ENCODE measurements at regions not wholly inside any gene's neighbourhood (a gene's known extent, or its start where the extent isn't known, plus 50 kb on each side); places are given as distances from the start of the nearest gene placed in this dataset.

GRCh38 chr10:29709484-29710002 lies 74.8 kb upstream of the SVIL start (continued):
- TF ChIP-seq CLOCK (CRISPR knock-in tag; IDR thresholded peaks at IDR 0.05; ENCODE audit: borderline replicate concordance): no peak
- no peak for TF ChIP-seq CBX2 (IDR thresholded peaks at IDR 0.05; ENCODE audit: insufficient read depth, low read length, poor library complexity, severe bottlenecking)
- TF ChIP-seq ARID3B (CRISPR knock-in tag; IDR thresholded peaks at IDR 0.05; ENCODE audit: borderline replicate concordance): no peak
- TF ChIP-seq RB1 (IDR thresholded peaks at IDR 0.05; ENCODE audit: low read depth): no peak
- no peak for TF ChIP-seq ID3 (CRISPR knock-in tag; IDR thresholded peaks at IDR 0.05)
- no peak for TF ChIP-seq ID3 (tag; IDR thresholded peaks at IDR 0.05)
- no peak for TF ChIP-seq ZNF407 (IDR thresholded peaks at IDR 0.05; ENCODE audit: low read depth)
- TF ChIP-seq ZNF639 (CRISPR knock-in tag; conservative IDR thresholded peaks at IDR 0.05 in 1 of 2, IDR thresholded peaks at IDR 0.05 in 1 of 2): no peak
- no peak for TF ChIP-seq SIRT6 (IDR thresholded peaks at IDR 0.05; ENCODE audit: low read depth, low read length)
- TF ChIP-seq SETDB1 (IDR thresholded peaks at IDR 0.05; ENCODE audit: low read length): no peak
- no peak for TF ChIP-seq FOXO4 (CRISPR knock-in tag; IDR thresholded peaks at IDR 0.05)

Data from K562 (cell line).